ENCODE measurements at regions not wholly inside any gene's neighbourhood (a gene's known extent, or its start where the extent isn't known, plus 50 kb on each side); places are given as distances from the start of the nearest gene placed in this dataset.

- no peak for DNase-seq
These were observed 154.5 kb upstream of the ZNF32 start for GRCh38 chr10:43802988-43803696.

GRCh38 chr10:43801626-43802025, 152.9 kb upstream of the ZNF32 start:
- DNase-seq: no peak

- no peak for DNase-seq
These were observed 152.5 kb upstream of the ZNF32 start for GRCh38 chr10:43801140-43801539.

- no peak for DNase-seq
These were observed 148.1 kb upstream of the ZNF32 start for GRCh38 chr10:43796781-43797180.

GRCh38 chr10:43795639-43796038, 147.0 kb upstream of the ZNF32 start:
- DNase-seq: no peak

GRCh38 chr10:43795093-43795492, 146.4 kb upstream of the ZNF32 start:
- DNase-seq: no peak

GRCh38 chr10:43794181-43794815, 145.6 kb upstream of the ZNF32 start:
- no peak for DNase-seq

GRCh38 chr10:43793704-43794103, 145.0 kb upstream of the ZNF32 start:
- DNase-seq: no peak

GRCh38 chr10:43790147-43790546, 141.5 kb upstream of the ZNF32 start:
- DNase-seq: no peak

- DNase-seq: no peak
These were observed 136.6 kb upstream of the ZNF32 start for GRCh38 chr10:43785252-43785651.

- DNase-seq: no peak
These were observed 134.1 kb upstream of the ZNF32 start for GRCh38 chr10:43782814-43783213.

- DNase-seq: no peak
These were observed 133.0 kb upstream of the ZNF32 start for GRCh38 chr10:43781480-43782361.

GRCh38 chr10:43778571-43778970, 129.9 kb upstream of the ZNF32 start:
- DNase-seq: no peak

GRCh38 chr10:43775384-43775783, 126.7 kb upstream of the ZNF32 start:
- no peak for DNase-seq

GRCh38 chr10:43774234-43774769, 125.6 kb upstream of the ZNF32 start:
- no peak for DNase-seq

- DNase-seq: no peak
These were observed 125.1 kb upstream of the ZNF32 start for GRCh38 chr10:43773736-43774135.

- DNase-seq: no peak
These were observed 123.5 kb upstream of the ZNF32 start for GRCh38 chr10:43772171-43772570.

- DNase-seq: no peak
These were observed 123.0 kb upstream of the ZNF32 start for GRCh38 chr10:43771675-43772074.

- DNase-seq: no peak
These were observed 116.8 kb upstream of the ZNF32 start for GRCh38 chr10:43765516-43765915.

GRCh38 chr10:43763846-43764245, 115.2 kb upstream of the ZNF32 start:
- DNase-seq: no peak

GRCh38 chr10:43760514-43760913, 111.8 kb upstream of the ZNF32 start:
- no peak for DNase-seq

GRCh38 chr10:43759216-43759615, 110.5 kb upstream of the ZNF32 start:
- DNase-seq: no peak

GRCh38 chr10:43756341-43756740, 107.7 kb upstream of the ZNF32 start:
- DNase-seq: no peak

All from activated effector memory CD4-positive, alpha-beta T cell treated with Interleukin-2 at 50 U/mL for 16 hours (primary cell).